GM23338 (cell line): ENCODE measurements at regions not wholly inside any gene's neighbourhood (a gene's known extent, or its start where the extent isn't known, plus 50 kb on each side); places are given as distances from the start of the nearest gene placed in this dataset.
"Not testable (repeated sequence)": the region's sequence is repeated elsewhere in the genome, so short reads cannot be mapped to it uniquely, and the experiment has no call there.

Experiments used
- ATAC-seq: fragments of 200-7000 bp; cut with Tn5 transposase; 3 replicates; pipeline ENCODE4 v1.9.1; 2020
- DNase-seq: peaks from one replicate; pipeline ENCODE4 v3.0.0-alpha.2; 2015; ENCODE audit warnings: low spot score
- H2AFZ ChIP-seq: fragments of 200-600 bp; sonication (generic); 2 replicates; pipeline ENCODE4 v1.8.0; 2016; ENCODE audit warnings: antibody characterized with exemption, mild to moderate bottlenecking, moderate library complexity
- H3F3A ChIP-seq: fragments of 200-600 bp; sonication (generic); replicated peaks from 2 replicates; pipeline ENCODE4 v1.8.0; 2017; ENCODE audit warnings: antibody characterized with exemption, mixed run types, low read depth
- H3K27ac ChIP-seq: fragments of 200-600 bp; sonication (generic); 2 replicates; pipeline ENCODE4 v1.6.1; 2016; ENCODE audit warnings: low read depth
- H3K27me3 ChIP-seq: fragments of 200-600 bp; sonication (generic); 2 replicates; pipeline ENCODE4 v1.8.0; 2016; ENCODE audit warnings: mild to moderate bottlenecking, mixed run types, moderate library complexity; ENCODE audit not compliant: insufficient read depth
- H3K36me3 ChIP-seq: fragments of 200-600 bp; sonication (generic); 2 replicates; pipeline ENCODE4 v1.8.0; 2016; ENCODE audit warnings: mild to moderate bottlenecking; ENCODE audit not compliant: insufficient read depth
- H3K4me1 ChIP-seq: fragments of 200-600 bp; sonication (generic); 2 replicates; pipeline ENCODE4 v1.8.0; 2016; ENCODE audit warnings: mild to moderate bottlenecking, moderate library complexity; ENCODE audit not compliant: insufficient read depth
- H3K4me2 ChIP-seq: fragments of 200-600 bp; sonication (generic); 2 replicates; pipeline ENCODE4 v1.7.1; 2017; ENCODE audit warnings: mixed run types
- H3K4me3 ChIP-seq: fragments of 200-600 bp; sonication (generic); 2 replicates; pipeline ENCODE4 v1.6.1; 2016; ENCODE audit warnings: mixed run types
- H3K79me2 ChIP-seq: fragments of 200-600 bp; sonication (generic); replicated peaks from 2 replicates; pipeline ENCODE4 v1.8.0; 2017; ENCODE audit warnings: mild to moderate bottlenecking; ENCODE audit not compliant: insufficient read depth
- H3K9me2 ChIP-seq: fragments of 200-600 bp; sonication (generic); 2 replicates; pipeline ENCODE4 v1.8.0; 2017; ENCODE audit not compliant: insufficient read depth
- H4K20me1 ChIP-seq: fragments of 200-600 bp; sonication (generic); replicated peaks from 2 replicates; pipeline ENCODE4 v1.8.0; 2017; ENCODE audit warnings: mild to moderate bottlenecking; ENCODE audit not compliant: insufficient read depth
- H3K27ac Mint-ChIP-seq: 2 replicates; pipeline ENCODE4 v1.8.0; 2020; ENCODE audit warnings: inconsistent platforms, mild to moderate bottlenecking, moderate library complexity, mixed read lengths
- H3K27me3 Mint-ChIP-seq: 3 replicates; pipeline ENCODE4 v1.8.0; 2022; ENCODE audit warnings: low read depth, mild to moderate bottlenecking, moderate library complexity, mixed read lengths, inconsistent platforms; ENCODE audit not compliant: insufficient read depth, poor library complexity
- H3K36me3 Mint-ChIP-seq: 3 replicates; pipeline ENCODE4 v1.8.0; 2021; ENCODE audit warnings: low read depth, mild to moderate bottlenecking, inconsistent platforms, moderate library complexity, mixed read lengths
- H3K4me1 Mint-ChIP-seq: 3 replicates; pipeline ENCODE4 v1.8.0; 2020; ENCODE audit warnings: mild to moderate bottlenecking, inconsistent platforms, mixed read lengths
- H3K4me3 Mint-ChIP-seq: 3 replicates; pipeline ENCODE4 v1.8.0; 2021; ENCODE audit warnings: moderate library complexity, mild to moderate bottlenecking, inconsistent platforms, mixed read lengths
- H3K9me3 Mint-ChIP-seq: 3 replicates; pipeline ENCODE4 v1.8.0; 2020; ENCODE audit warnings: moderate library complexity, mild to moderate bottlenecking, inconsistent platforms, mixed read lengths
- CREB1 ChIP-seq: fragments of 250-450 bp; sonication (Bioruptor Pico); IDR thresholded peaks from 2 replicates; pipeline ENCODE4 v1.5.0; 2020; ENCODE audit warnings: low read depth, mild to moderate bottlenecking, moderate library complexity
- EZH2 ChIP-seq: fragments of 200-600 bp; sonication (generic); IDR thresholded peaks from one replicate; pipeline ENCODE4 v1.8.0; 2017; ENCODE audit warnings: antibody characterized with exemption, mild to moderate bottlenecking, low read depth; ENCODE audit not compliant: unreplicated experiment
- JUNB ChIP-seq: IDR thresholded peaks from one replicate; pipeline ENCODE4 v1.6.1; 2016; ENCODE audit warnings: antibody characterized with exemption; ENCODE audit not compliant: unreplicated experiment
- NANOG ChIP-seq: IDR thresholded peaks from 2 replicates; pipeline ENCODE4 v1.6.1; 2016; ENCODE audit warnings: antibody characterized with exemption, borderline replicate concordance
- STAT1 ChIP-seq: IDR thresholded peaks from one replicate; pipeline ENCODE4 v1.6.1; 2016; ENCODE audit warnings: antibody characterized with exemption; ENCODE audit not compliant: unreplicated experiment
- ZNF114 ChIP-seq: fragments of 250-450 bp; sonication (Bioruptor Pico); IDR thresholded peaks from 2 replicates; pipeline ENCODE4 v1.5.0; 2020; ENCODE audit warnings: mild to moderate bottlenecking, moderate library complexity
- ZNF331 ChIP-seq: fragments of 250-450 bp; sonication (Bioruptor Pico); IDR thresholded peaks from 2 replicates; pipeline ENCODE4 v1.5.0; 2020; ENCODE audit warnings: low read depth, mild to moderate bottlenecking, moderate library complexity
- TF ChIP-seq, protein P1 (sequence below): IDR thresholded peaks from one replicate; pipeline ENCODE4 v1.6.1; 2018; ENCODE audit warnings: antibody characterized with exemption; ENCODE audit not compliant: unreplicated experiment
- TF ChIP-seq, protein P2 (sequence below): IDR thresholded peaks from 2 replicates; pipeline ENCODE4 v1.6.1; 2016; ENCODE audit warnings: antibody characterized with exemption
- TF ChIP-seq, protein P3 (sequence below), 2 experiments: fragments of 200-600 bp in 1 of 2; sonication (generic) in 1 of 2; conservative IDR thresholded peaks; 2 replicates each; pipeline versions ENCODE4 v1.5.1 to v1.6.1; 2016 to 2017; ENCODE audit warnings: antibody characterized with exemption in 2 of 2, low read depth in 2 of 2, mild to moderate bottlenecking in 2 of 2, moderate library complexity in 1 of 2

DNA sequence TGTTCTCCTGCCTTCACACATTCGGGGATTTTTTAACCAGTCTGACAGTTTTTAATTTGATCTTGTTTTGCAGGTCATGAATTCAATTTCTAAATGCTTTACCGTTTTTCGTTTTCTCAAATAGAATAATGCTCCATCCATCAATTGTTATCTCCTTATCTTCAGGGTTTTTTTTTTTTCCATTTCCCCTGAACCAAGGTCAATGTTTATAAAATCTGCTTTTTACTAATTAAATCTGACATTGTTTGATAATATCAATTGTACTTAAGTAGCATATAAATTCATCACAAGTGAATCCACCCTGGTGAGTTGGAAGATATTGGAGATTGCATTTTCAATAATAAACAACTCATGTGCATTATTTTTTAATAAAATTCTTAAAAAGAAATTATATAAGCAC is 2004.6 kb upstream of the WWC1 start:
- Mint-ChIP-seq H3K4me3 (no peak overlapping the region), H3K27me3 (no peaks in the 10 kb centered on the region), H3K36me3 (peaks cover 4% of the 10 kb centered on the region; the same call in 1 of the 3 replicates), H3K4me1 (0 out of 3 replicates have a peak, but pooled peaks cover 2% of the 10 kb centered on the region), H3K9me3 (peaks cover 4% of the 10 kb centered on the region; the same call in 1 of the 3 replicates), H3K27ac (no peak overlapping the region)
- ATAC-seq: no peak
- no peaks in the 10 kb centered on the region; the same call in 1 of the 2 replicates for H3K9me2 ChIP-seq
- no peak overlapping the region for H3K27ac ChIP-seq
- no peaks in the 10 kb centered on the region for H3K79me2 ChIP-seq
- DNase-seq: no peak
- no peaks in the 10 kb centered on the region for H3F3A ChIP-seq
- no peaks in the 10 kb centered on the region for H3K27me3 ChIP-seq
- TF ChIP-seq STAT1 (no peak), NANOG (no peak), ZNF331 (no peak), EZH2 (no peak)
- TF ChIP-seq, protein P1, sequence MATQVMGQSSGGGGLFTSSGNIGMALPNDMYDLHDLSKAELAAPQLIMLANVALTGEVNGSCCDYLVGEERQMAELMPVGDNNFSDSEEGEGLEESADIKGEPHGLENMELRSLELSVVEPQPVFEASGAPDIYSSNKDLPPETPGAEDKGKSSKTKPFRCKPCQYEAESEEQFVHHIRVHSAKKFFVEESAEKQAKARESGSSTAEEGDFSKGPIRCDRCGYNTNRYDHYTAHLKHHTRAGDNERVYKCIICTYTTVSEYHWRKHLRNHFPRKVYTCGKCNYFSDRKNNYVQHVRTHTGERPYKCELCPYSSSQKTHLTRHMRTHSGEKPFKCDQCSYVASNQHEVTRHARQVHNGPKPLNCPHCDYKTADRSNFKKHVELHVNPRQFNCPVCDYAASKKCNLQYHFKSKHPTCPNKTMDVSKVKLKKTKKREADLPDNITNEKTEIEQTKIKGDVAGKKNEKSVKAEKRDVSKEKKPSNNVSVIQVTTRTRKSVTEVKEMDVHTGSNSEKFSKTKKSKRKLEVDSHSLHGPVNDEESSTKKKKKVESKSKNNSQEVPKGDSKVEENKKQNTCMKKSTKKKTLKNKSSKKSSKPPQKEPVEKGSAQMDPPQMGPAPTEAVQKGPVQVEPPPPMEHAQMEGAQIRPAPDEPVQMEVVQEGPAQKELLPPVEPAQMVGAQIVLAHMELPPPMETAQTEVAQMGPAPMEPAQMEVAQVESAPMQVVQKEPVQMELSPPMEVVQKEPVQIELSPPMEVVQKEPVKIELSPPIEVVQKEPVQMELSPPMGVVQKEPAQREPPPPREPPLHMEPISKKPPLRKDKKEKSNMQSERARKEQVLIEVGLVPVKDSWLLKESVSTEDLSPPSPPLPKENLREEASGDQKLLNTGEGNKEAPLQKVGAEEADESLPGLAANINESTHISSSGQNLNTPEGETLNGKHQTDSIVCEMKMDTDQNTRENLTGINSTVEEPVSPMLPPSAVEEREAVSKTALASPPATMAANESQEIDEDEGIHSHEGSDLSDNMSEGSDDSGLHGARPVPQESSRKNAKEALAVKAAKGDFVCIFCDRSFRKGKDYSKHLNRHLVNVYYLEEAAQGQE: no peak
- TF ChIP-seq, protein P2, sequence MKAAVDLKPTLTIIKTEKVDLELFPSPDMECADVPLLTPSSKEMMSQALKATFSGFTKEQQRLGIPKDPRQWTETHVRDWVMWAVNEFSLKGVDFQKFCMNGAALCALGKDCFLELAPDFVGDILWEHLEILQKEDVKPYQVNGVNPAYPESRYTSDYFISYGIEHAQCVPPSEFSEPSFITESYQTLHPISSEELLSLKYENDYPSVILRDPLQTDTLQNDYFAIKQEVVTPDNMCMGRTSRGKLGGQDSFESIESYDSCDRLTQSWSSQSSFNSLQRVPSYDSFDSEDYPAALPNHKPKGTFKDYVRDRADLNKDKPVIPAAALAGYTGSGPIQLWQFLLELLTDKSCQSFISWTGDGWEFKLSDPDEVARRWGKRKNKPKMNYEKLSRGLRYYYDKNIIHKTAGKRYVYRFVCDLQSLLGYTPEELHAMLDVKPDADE: no peak
- H3K4me2 ChIP-seq: no peak overlapping the region
- H2AFZ ChIP-seq: no peak overlapping the region
- no peak overlapping the region for H3K4me3 ChIP-seq
- no peaks in the 10 kb centered on the region for H4K20me1 ChIP-seq
- H3K36me3 ChIP-seq: 0 out of 2 replicates have a peak, but pooled peaks cover 4% of the 10 kb centered on the region
- H3K4me1 ChIP-seq: no peaks in the 10 kb centered on the region

DNA sequence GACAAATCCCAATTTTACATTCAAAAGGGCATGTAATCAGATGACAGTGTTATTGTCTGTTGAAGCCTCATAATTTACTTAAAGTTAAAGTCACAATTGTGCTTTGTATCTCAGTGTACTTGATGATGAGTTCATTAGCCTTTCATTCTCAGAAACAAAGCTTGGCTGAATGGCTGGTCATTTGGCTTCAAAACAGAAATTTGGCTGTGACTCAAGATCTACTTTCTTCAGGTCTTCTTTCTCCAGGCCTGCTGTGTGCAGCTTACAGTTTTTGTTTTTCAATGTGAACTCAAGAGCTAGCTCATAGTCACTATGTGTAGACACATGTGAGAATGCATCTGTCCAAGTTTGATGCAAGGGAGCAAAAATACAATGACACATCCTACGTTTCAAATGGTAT is 2003.6 kb upstream of the WWC1 start:
- TF ChIP-seq CREB1 (CRISPR knock-in tag) (no peak), JUNB (no peak), ZNF331 (no peak), ZNF114 (CRISPR knock-in tag) (no peak), EZH2 (no peak)
- TF ChIP-seq, protein P1: no peak
- TF ChIP-seq, protein P3, sequence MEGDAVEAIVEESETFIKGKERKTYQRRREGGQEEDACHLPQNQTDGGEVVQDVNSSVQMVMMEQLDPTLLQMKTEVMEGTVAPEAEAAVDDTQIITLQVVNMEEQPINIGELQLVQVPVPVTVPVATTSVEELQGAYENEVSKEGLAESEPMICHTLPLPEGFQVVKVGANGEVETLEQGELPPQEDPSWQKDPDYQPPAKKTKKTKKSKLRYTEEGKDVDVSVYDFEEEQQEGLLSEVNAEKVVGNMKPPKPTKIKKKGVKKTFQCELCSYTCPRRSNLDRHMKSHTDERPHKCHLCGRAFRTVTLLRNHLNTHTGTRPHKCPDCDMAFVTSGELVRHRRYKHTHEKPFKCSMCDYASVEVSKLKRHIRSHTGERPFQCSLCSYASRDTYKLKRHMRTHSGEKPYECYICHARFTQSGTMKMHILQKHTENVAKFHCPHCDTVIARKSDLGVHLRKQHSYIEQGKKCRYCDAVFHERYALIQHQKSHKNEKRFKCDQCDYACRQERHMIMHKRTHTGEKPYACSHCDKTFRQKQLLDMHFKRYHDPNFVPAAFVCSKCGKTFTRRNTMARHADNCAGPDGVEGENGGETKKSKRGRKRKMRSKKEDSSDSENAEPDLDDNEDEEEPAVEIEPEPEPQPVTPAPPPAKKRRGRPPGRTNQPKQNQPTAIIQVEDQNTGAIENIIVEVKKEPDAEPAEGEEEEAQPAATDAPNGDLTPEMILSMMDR (conservative IDR thresholded peaks at IDR 0.05; ENCODE audit: low read depth in 2 of 2): no peak
- Histone ChIP-seq H3K36me3 (0 out of 2 replicates have a peak, but pooled peaks cover 4% of the 10 kb centered on the region), H3K9me2 (no peaks in the 10 kb centered on the region; the same call in 1 of the 2 replicates), H4K20me1 (no peaks in the 10 kb centered on the region), H3K4me1 (no peaks in the 10 kb centered on the region), H3K4me2 (no peak overlapping the region), H3K27me3 (no peaks in the 10 kb centered on the region), H3K4me3 (no peak overlapping the region), H3F3A (no peaks in the 10 kb centered on the region), H3K27ac (no peak overlapping the region), H3K79me2 (no peaks in the 10 kb centered on the region), H2AFZ (no peak overlapping the region)
- Mint-ChIP-seq H3K27me3 (no peaks in the 10 kb centered on the region), H3K4me3 (no peak overlapping the region), H3K36me3 (peaks cover 4% of the 10 kb centered on the region; the same call in 1 of the 3 replicates), H3K4me1 (0 out of 3 replicates have a peak, but pooled peaks cover 2% of the 10 kb centered on the region), H3K27ac (no peak overlapping the region), H3K9me3 (peaks cover 4% of the 10 kb centered on the region; the same call in 1 of the 3 replicates)
- ATAC-seq: no peak
- no peak for DNase-seq

DNA sequence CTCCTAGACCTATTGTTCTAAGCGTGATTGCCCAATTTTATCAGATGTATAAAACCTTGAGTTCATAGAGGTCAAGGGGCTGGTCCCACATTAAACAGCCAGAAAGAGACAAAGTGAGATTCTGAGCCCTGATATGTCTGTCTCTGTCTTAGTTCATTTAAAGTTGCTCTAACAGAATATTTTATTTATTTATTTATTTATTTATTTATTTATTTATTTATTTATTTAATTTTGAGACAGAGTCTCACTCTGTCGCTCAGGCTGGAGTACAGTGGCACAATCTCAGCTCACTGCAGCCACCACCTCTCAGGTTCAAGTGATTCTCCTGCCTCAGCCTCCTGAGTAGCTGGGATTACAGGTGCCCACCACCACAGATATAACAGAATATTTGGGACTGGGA is 1999.6 kb upstream of the WWC1 start:
- not testable (repeated sequence) for H3K4me1 Mint-ChIP-seq, ATAC-seq, H3K4me2 ChIP-seq

More for the DNA sequence above, 1999.6 kb upstream of the WWC1 start:
- H3K27ac Mint-ChIP-seq, H3F3A ChIP-seq, H3K27me3 ChIP-seq, H3K36me3 ChIP-seq, H3K4me3 Mint-ChIP-seq, H3K79me2 ChIP-seq, H3K4me1 ChIP-seq, H3K36me3 Mint-ChIP-seq, H2AFZ ChIP-seq, H4K20me1 ChIP-seq, H3K9me3 Mint-ChIP-seq, H3K4me3 ChIP-seq, H3K9me2 ChIP-seq, DNase-seq, H3K27me3 Mint-ChIP-seq, H3K27ac ChIP-seq: not testable (repeated sequence)
